H1 (cell line): ENCODE measurements at regions not wholly inside any gene's neighbourhood (a gene's known extent, or its start where the extent isn't known, plus 50 kb on each side); places are given as distances from the start of the nearest gene placed in this dataset.
"Not testable (repeated sequence)": the region's sequence is repeated elsewhere in the genome, so short reads cannot be mapped to it uniquely, and the experiment has no call there.

ENCODE experiments used
- CTCF ChIA-PET: fragments of 300-600 bp; sonication (Branson Sonifier 250); formaldehyde crosslinking; loops from one replicate; lab custom pipeline; 2021; ENCODE audit not compliant: partially characterized antibody; lab: Charles Lee
- POLR2A ChIA-PET: fragments of 300-600 bp; sonication (Branson Sonifier 250); formaldehyde crosslinking; loops from one replicate; lab custom pipeline; 2021; ENCODE audit warnings: inconsistent platforms; ENCODE audit not compliant: partially characterized antibody; lab: Charles Lee
- DNase-seq, 2 experiments: peaks; one replicate each; pipeline versions ENCODE4 v3.0.0 to v3.0.0-alpha.2; 2010 to 2022; ENCODE audit warnings: low spot score in 2 of 2, low read depth in 1 of 2, mixed read lengths in 1 of 2
- FAIRE-seq: peaks from 2 replicates; lab custom pipeline; 2011; peaks lifted over from hg19 to GRCh38; lab: Jason Lieb, UNC
- H2AFZ ChIP-seq: 2 replicates; pipeline ENCODE4 v1.8.1; 2012; ENCODE audit warnings: low read length, inconsistent platforms
- H2AK5ac ChIP-seq: 2 replicates; pipeline ENCODE4 v1.6.1; 2013; ENCODE audit warnings: low read depth, low read length
- H2BK120ac ChIP-seq: replicated peaks from 2 replicates; pipeline ENCODE3; 2013; ENCODE audit warnings: low read depth, low read length, inconsistent platforms
- H2BK12ac ChIP-seq: 2 replicates; pipeline ENCODE4 v1.6.1; 2013; ENCODE audit warnings: low read depth, low read length
- H2BK15ac ChIP-seq: 2 replicates; pipeline ENCODE4 v1.6.1; 2013; ENCODE audit warnings: low read length
- H2BK20ac ChIP-seq: 2 replicates; pipeline ENCODE4 v1.6.1; 2013; ENCODE audit warnings: low read length
- H2BK5ac ChIP-seq: 2 replicates; pipeline ENCODE4 v1.6.1; 2013; ENCODE audit warnings: low read depth, low read length
- H3K14ac ChIP-seq: 2 replicates; pipeline ENCODE4 v1.6.1; 2013; ENCODE audit warnings: inconsistent platforms; ENCODE audit not compliant: insufficient read length
- H3K18ac ChIP-seq: 2 replicates; pipeline ENCODE4 v1.6.1; 2013; ENCODE audit warnings: low read length; ENCODE audit errors: extremely low read depth
- H3K23ac ChIP-seq: 2 replicates; pipeline ENCODE4 v1.6.1; 2013; ENCODE audit warnings: inconsistent platforms; ENCODE audit not compliant: insufficient read length
- H3K23me2 ChIP-seq: 2 replicates; pipeline ENCODE4 v1.6.1; 2013; ENCODE audit warnings: low read depth, low read length
- H3K27ac ChIP-seq: 2 replicates; pipeline ENCODE4 v1.6.1; 2011; ENCODE audit warnings: low read depth, low read length, inconsistent platforms
- H3K27me3 ChIP-seq, 4 experiments: replicated peaks in 1 of 4; 1 replicate in 1 of 4; 2 replicates in 3 of 4; pipeline versions ENCODE4 v1.6.1 to v1.8.1; 2011 to 2013; ENCODE audit warnings: low read length in 3 of 4, mild to moderate bottlenecking in 3 of 4, inconsistent platforms in 2 of 4, mixed read lengths in 2 of 4, moderate library complexity in 1 of 4; ENCODE audit not compliant: control insufficient read depth in 3 of 4, insufficient read depth in 3 of 4; ENCODE audit errors: extremely low read depth in 1 of 4
- H3K36me3 ChIP-seq, 4 experiments: 2 replicates each; pipeline versions ENCODE4 v1.6.1 to v1.8.1; 2011 to 2013; ENCODE audit warnings: mild to moderate bottlenecking in 4 of 4, low read length in 3 of 4, moderate library complexity in 2 of 4, control low read depth in 1 of 4, inconsistent platforms in 1 of 4; ENCODE audit not compliant: insufficient read depth in 4 of 4, control insufficient read depth in 2 of 4
- H3K4ac ChIP-seq: replicated peaks from 2 replicates; pipeline ENCODE3; 2013; ENCODE audit warnings: low read length, low read depth, mixed read lengths, inconsistent platforms; ENCODE audit not compliant: insufficient read length
- H3K4me1 ChIP-seq, 4 experiments: replicated peaks in 1 of 4; 1 replicate in 1 of 4; 2 replicates in 3 of 4; pipeline versions ENCODE4 v1.6.1 to v1.8.1; 2011 to 2013; ENCODE audit warnings: low read length in 3 of 4, inconsistent platforms in 2 of 4, mixed read lengths in 1 of 4; ENCODE audit not compliant: insufficient read depth in 4 of 4, control insufficient read depth in 3 of 4
- H3K4me2 ChIP-seq, 2 experiments: 2 replicates each; pipeline versions ENCODE4 v1.6.1 to v1.8.1; 2011 to 2013; ENCODE audit warnings: low read depth in 2 of 2, low read length in 2 of 2, control low read depth in 1 of 2, inconsistent platforms in 1 of 2, mild to moderate bottlenecking in 1 of 2; ENCODE audit not compliant: insufficient read depth in 1 of 2
- H3K4me3 ChIP-seq, 4 experiments: fragments of 200-600, 300-600 bp in 1 of 4; sonication (generic), shearing (Covaris generic), sonication (Bioruptor Twin) in 1 of 4; 2 replicates each; pipeline versions ENCODE4 v1.5.1 to v1.8.1; 2011 to 2016; ENCODE audit warnings: low read length in 4 of 4, low read depth in 3 of 4, control low read depth in 2 of 4, inconsistent platforms in 2 of 4, mild to moderate bottlenecking in 2 of 4, mixed read lengths in 1 of 4, moderate library complexity in 1 of 4; ENCODE audit not compliant: insufficient read depth in 2 of 4; ENCODE audit errors: extremely low read depth in 1 of 4
- H3K56ac ChIP-seq: replicated peaks from 2 replicates; pipeline ENCODE3; 2013; ENCODE audit warnings: low read depth, mild to moderate bottlenecking, mixed read lengths, low read length, inconsistent platforms; ENCODE audit not compliant: insufficient read length
- H3K79me1 ChIP-seq: 2 replicates; pipeline ENCODE4 v1.6.1; 2013; ENCODE audit warnings: low read depth, low read length, control low read depth
- H3K79me2 ChIP-seq, 2 experiments: 2 replicates each; pipeline versions ENCODE4 v1.6.1 to v1.8.1; 2012 to 2013; ENCODE audit warnings: low read length in 2 of 2, mild to moderate bottlenecking in 2 of 2, inconsistent platforms in 1 of 2; ENCODE audit not compliant: insufficient read depth in 2 of 2, control insufficient read depth in 1 of 2
- H3K9ac ChIP-seq, 4 experiments: replicated peaks in 1 of 4; 1 replicate in 1 of 4; 2 replicates in 3 of 4; pipeline versions ENCODE4 v1.6.1 to v1.8.1; 2011 to 2013; ENCODE audit warnings: low read depth in 3 of 4, low read length in 3 of 4, control low read depth in 2 of 4, mild to moderate bottlenecking in 2 of 4, moderate library complexity in 2 of 4, inconsistent platforms in 1 of 4; ENCODE audit errors: extremely low read depth in 1 of 4
- H3K9me3 ChIP-seq, 2 experiments: 2 replicates each; pipeline versions ENCODE4 v1.6.1 to v1.8.1; 2012 to 2013; ENCODE audit warnings: mild to moderate bottlenecking in 2 of 2, moderate library complexity in 2 of 2, control low read depth in 1 of 2, inconsistent platforms in 1 of 2, low read depth in 1 of 2, low read length in 1 of 2, mixed read lengths in 1 of 2; ENCODE audit not compliant: insufficient read depth in 2 of 2
- H4K20me1 ChIP-seq, 2 experiments: replicated peaks in 1 of 2; 2 replicates each; pipeline versions ENCODE3 to v1.8.1; 2011 to 2013; ENCODE audit warnings: inconsistent platforms in 2 of 2, low read length in 2 of 2, mild to moderate bottlenecking in 1 of 2; ENCODE audit not compliant: insufficient read depth in 2 of 2, control insufficient read depth in 1 of 2
- H4K5ac ChIP-seq: 2 replicates; pipeline ENCODE4 v1.6.1; 2013; ENCODE audit warnings: low read length, low read depth, mixed read lengths, inconsistent platforms; ENCODE audit not compliant: insufficient read length
- H4K8ac ChIP-seq: 2 replicates; pipeline ENCODE4 v1.8.0; 2013; ENCODE audit warnings: mild to moderate bottlenecking, moderate library complexity, low read length, inconsistent platforms; ENCODE audit not compliant: insufficient read depth; ENCODE audit errors: extremely low read depth
- H4K91ac ChIP-seq: replicated peaks from 2 replicates; pipeline ENCODE3; 2013; ENCODE audit warnings: low read length, mixed read lengths, inconsistent platforms; ENCODE audit not compliant: insufficient read length
- WGBS, 2 experiments: shearing (Covaris generic) in 1 of 2; methylation state at CpG; one replicate each; pipeline versions ENCODE4 v1.1.6 to v1.1.7; 2013 to 2015; ENCODE audit warnings: low lambda C conversion rate in 2 of 2, mixed read lengths in 2 of 2, inconsistent platforms in 1 of 2, low coverage in 1 of 2, missing lambda C conversion rate in 1 of 2; ENCODE audit not compliant: insufficient replicate concordance in 2 of 2, insufficient coverage in 1 of 2, insufficient read length in 1 of 2; ENCODE audit errors: extremely low coverage in 1 of 2, missing lambda C conversion rate in 1 of 2; 5-methylcytosine and 5-hydroxymethylcytosine counted together

GRCh38 chr9:61420267-61420958 is 230.6 kb downstream of the SPATA31A7 start:
- H3K27me3 ChIP-seq, DNase-seq, H3K18ac ChIP-seq, H3K79me1 ChIP-seq, H2BK5ac ChIP-seq, H2BK15ac ChIP-seq, H3K56ac ChIP-seq, FAIRE-seq, H3K36me3 ChIP-seq, H2BK20ac ChIP-seq, H4K8ac ChIP-seq, H3K9me3 ChIP-seq, H2BK120ac ChIP-seq, H2AFZ ChIP-seq, H3K23me2 ChIP-seq, H3K9ac ChIP-seq, H3K27ac ChIP-seq, H3K4me1 ChIP-seq, H3K4ac ChIP-seq, H3K79me2 ChIP-seq, POLR2A ChIA-PET, H4K91ac ChIP-seq, H3K14ac ChIP-seq, H4K20me1 ChIP-seq, H3K23ac ChIP-seq, H4K5ac ChIP-seq, H2AK5ac ChIP-seq, CTCF ChIA-PET, H3K4me2 ChIP-seq, H2BK12ac ChIP-seq, H3K4me3 ChIP-seq: not testable (repeated sequence)
- no CpG with 5 or more reads among the region's 7 CpGs for WGBS, 2 experiments

- H3K4me3 ChIP-seq, H2BK12ac ChIP-seq, CTCF ChIA-PET, H3K23me2 ChIP-seq, H3K9me3 ChIP-seq, H3K4me1 ChIP-seq, DNase-seq, H3K4ac ChIP-seq, H3K36me3 ChIP-seq, H2BK120ac ChIP-seq, H2AFZ ChIP-seq, H4K5ac ChIP-seq, H3K56ac ChIP-seq, FAIRE-seq, H3K4me2 ChIP-seq, H2BK5ac ChIP-seq, POLR2A ChIA-PET, H2AK5ac ChIP-seq, H4K20me1 ChIP-seq, H3K18ac ChIP-seq, H4K91ac ChIP-seq, H3K27me3 ChIP-seq, H3K9ac ChIP-seq, H2BK15ac ChIP-seq, H3K79me1 ChIP-seq, H2BK20ac ChIP-seq, H3K27ac ChIP-seq, H3K14ac ChIP-seq, H3K79me2 ChIP-seq, H3K23ac ChIP-seq, H4K8ac ChIP-seq: not testable (repeated sequence)
- WGBS, 2 experiments, result no CpG with 5 or more reads among the region's 10 CpGs
These were observed 257.4 kb downstream of the SPATA31A7 start for GRCh38 chr9:61447189-61447588.
